NCI-H1092 (cell line): ENCODE measurements at regions not wholly inside any gene's neighbourhood (a gene's known extent, or its start where the extent isn't known, plus 50 kb on each side); places are given as distances from the start of the nearest gene placed in this dataset.
"Not testable (repeated sequence)": the region's sequence is repeated elsewhere in the genome, so short reads cannot be mapped to it uniquely, and the experiment has no call there.

Source experiments
- DNase-seq: peaks from one replicate; lab custom pipeline; 2025; lab: John Stamatoyannopoulos, UW

GRCh38 chr4:95898226-95898625 lies 58.3 kb downstream of the PDHA2 start:
- DNase-seq: no peak

GRCh38 chr4:95909211-95909610 lies 69.3 kb downstream of the PDHA2 start:
- DNase-seq: no peak

GRCh38 chr4:95910749-95911148 lies 70.9 kb downstream of the PDHA2 start:
- no peak for DNase-seq

DNA sequence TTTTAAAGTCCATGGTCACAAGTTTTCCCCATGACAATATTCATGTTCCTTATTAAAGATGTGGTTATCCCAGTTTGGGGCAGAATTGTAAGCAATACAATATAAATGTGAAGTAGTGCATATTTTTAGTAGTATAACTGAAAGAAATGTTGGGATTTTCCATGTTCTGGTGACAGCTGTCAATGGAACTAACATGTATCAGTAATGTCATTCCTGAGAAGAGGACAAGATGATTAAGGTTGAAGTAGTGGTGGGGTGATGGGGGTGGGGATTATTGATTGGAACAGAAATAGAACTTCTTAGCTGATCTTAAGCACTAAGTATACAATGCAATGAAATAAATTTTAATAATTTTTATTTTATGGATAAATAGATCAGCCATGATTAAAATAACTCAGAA lies 81.6 kb downstream of the PDHA2 start:
- DNase-seq: no peak

- DNase-seq: no peak
Observed at GRCh38 chr4:95929448-95930064, 89.7 kb downstream of the PDHA2 start.

DNA sequence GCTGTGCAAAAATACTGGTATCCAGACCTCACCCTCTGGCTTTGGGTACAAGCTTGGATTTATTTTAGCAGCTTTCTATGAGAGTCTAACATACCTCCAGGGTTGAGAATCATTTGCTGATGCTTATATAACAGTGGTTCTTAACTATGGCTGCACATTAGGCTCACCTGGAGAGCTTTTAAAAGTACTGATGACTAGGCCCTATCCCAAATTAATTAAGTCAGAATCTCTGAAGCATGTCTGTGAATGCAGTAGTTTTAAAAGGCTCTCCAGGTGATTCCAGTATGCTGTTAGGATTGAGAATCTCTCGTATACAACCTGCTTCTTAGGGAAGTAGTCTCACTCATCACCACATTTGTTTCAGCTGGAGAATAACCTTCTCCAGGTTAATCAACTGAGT lies 99.2 kb downstream of the PDHA2 start:
- DNase-seq: no peak

- DNase-seq: no peak
Observed at GRCh38 chr4:95949136-95949765, 109.4 kb downstream of the PDHA2 start.

GRCh38 chr4:95949808-95950207 lies 109.9 kb downstream of the PDHA2 start:
- DNase-seq: no peak

DNA sequence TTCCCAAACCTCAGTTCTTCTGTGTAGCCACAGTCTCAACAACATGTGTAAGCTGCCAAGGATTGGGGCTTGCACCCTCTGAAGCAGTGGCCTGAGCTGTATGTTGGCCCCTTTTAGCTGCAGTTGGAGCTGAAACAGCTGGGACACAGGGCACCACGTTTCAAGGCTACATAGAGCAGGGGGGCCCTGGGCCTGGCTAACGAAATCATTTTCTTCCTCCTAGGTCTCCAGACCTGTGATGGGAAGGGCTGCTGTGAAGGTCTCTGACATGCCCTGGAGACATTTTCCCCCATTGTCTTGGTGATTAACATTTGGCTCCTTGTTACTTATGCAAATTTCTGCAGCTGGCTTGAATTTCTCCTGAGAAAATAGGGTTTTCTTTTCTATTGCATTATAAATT lies 112.6 kb downstream of the PDHA2 start:
- DNase-seq: not testable (repeated sequence)

GRCh38 chr4:95956094-95956493 lies 116.2 kb downstream of the PDHA2 start:
- DNase-seq: no peak

- no peak for DNase-seq
Observed at GRCh38 chr4:95957054-95957453, 117.2 kb downstream of the PDHA2 start.

GRCh38 chr4:95957759-95958158 lies 117.9 kb downstream of the PDHA2 start:
- DNase-seq: no peak

DNA sequence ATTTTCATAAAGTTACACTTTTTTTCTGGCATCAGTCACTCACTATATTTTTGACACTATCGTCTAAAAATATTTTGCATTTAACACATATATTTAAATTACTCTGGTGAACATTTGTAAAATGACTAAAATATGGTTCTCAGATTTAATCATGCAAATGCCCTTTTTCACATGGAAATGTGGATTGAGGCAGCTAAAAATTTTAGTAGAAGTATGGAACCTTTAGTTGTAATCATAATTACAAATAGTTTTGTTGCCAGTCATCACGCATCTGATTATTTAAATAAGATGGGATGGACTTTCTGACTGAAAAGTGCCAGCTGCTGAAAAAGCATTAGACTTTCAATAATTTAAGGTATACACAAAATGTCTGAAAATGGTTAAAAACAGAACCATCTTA lies 119.3 kb downstream of the PDHA2 start:
- no peak for DNase-seq

GRCh38 chr4:95959633-95960032 lies 119.7 kb downstream of the PDHA2 start:
- no peak for DNase-seq

DNA sequence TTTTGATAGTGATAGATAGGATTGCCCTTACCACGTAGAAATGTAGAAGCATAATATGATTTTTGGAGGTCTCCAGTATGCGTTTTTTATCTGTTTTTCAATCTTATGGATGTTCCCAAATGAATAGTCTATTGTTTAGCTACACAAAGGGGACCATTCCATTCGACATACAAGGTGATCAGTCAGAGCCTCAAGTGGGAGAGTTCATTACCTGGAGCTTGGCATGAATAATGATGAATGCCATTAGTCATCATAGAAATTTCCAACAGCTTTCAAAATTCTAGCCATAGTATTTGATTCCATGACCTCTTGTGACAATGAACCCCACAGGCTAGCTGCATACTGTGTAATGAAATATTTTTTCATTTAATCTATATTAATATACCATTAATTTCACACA lies 123.6 kb downstream of the PDHA2 start:
- DNase-seq: no peak

GRCh38 chr4:95979961-95980876 lies 140.3 kb downstream of the PDHA2 start:
- DNase-seq: no peak

- no peak for DNase-seq
Observed at GRCh38 chr4:95980877-95981360, 141.0 kb downstream of the PDHA2 start.

- DNase-seq: no peak
Observed at GRCh38 chr4:95981591-95981990, 141.7 kb downstream of the PDHA2 start.

DNA sequence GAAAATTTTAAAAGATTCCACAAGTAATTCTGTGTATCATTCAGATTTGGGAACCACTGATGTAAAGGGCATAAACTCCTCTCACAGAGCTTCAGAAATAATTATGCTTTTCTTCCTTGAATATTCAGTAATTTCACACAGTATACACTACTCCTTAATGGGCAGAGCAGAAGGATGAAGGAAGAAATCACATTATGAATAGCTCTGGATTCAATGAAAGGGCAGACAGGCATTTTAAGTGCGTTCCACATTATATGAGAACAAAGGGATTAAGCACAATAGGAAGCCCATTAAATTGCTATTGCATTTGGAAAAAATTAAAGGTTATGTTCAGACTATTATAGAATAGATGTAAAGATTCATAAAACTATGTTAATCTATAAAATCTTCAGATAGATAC lies 142.6 kb downstream of the PDHA2 start:
- DNase-seq: no peak

DNA sequence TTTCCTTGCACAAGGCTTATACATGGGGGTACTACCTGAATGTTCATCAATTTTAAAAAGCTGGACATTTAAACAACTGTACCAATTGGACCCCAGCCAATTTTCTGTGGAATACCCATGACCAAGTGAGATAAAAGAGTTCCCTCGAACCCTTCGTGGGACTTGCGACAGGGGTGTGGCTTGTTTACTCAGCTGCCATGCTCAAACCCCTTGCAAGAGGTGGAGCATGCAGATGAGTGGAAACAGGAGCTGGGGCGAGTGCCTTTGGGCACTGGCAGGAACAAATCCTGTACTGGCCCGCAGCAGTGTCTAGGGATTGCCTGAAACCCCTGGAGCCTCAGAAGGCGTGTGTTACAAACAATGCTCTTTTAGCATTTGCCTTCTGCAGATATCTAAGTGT lies 144.2 kb downstream of the PDHA2 start:
- no peak for DNase-seq

- no peak for DNase-seq
Observed at GRCh38 chr4:95985051-95985450, 145.2 kb downstream of the PDHA2 start.

DNA sequence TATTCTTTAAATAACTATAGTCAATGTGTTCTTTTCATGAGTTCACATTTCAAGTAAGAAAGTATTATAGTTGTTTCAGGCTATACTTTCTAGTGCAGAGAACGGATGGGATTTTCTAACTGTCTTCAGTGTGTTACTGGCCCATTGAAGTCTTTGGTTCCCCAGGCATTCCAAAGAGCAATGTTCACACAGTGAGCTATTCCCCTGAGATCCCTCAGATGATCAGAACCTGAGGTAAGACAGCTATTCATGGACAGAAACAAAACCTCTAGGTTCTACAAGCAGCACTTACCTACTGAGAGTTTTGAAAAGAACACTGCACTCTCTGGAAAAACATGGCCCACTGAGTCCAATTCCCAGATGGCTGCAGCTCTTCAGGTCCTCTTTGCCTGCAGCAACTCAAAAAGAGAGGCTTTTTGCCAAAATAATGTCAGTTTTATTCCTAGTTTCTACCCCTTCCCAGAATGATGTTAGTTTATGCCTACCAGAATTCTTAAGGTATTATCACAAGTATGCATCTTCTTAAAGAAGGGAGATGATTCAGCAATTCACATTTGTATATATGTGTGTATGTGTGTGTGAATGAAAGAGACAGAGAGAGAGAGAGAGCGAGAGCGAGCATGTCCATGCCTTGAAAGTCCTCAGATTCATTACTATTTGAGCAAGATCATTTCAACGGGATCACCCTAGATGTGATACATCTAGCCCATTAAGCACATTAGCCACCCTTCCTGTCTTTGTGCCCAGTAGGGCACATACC lies 146.1 kb downstream of the PDHA2 start:
- no peak for DNase-seq
